Skeletal muscle satellite cell (primary cell): ENCODE measurements at regions not wholly inside any gene's neighbourhood (a gene's known extent, or its start where the extent isn't known, plus 50 kb on each side); places are given as distances from the start of the nearest gene placed in this dataset.
A peak's percentile ranks its signal among the peaks of the same experiment; 100 is the strongest.

Source experiments
- H3K27me3 ChIP-seq: 2 replicates; pipeline ENCODE4 v1.7.0; 2013; ENCODE audit warnings: low read length; ENCODE audit not compliant: control insufficient read depth, insufficient read depth
- H3K36me3 ChIP-seq: 2 replicates; pipeline ENCODE4 v1.7.0; 2013; ENCODE audit warnings: mild to moderate bottlenecking, control low read depth, low read length; ENCODE audit not compliant: insufficient read depth
- H3K4me1 ChIP-seq: 2 replicates; pipeline ENCODE4 v1.7.0; 2013; ENCODE audit warnings: low read length; ENCODE audit not compliant: control insufficient read depth, insufficient read depth
- H3K4me2 ChIP-seq: 2 replicates; pipeline ENCODE4 v1.7.0; 2013; ENCODE audit warnings: mild to moderate bottlenecking, low read length
- H3K4me3 ChIP-seq: 2 replicates; pipeline ENCODE4 v1.7.0; 2013; ENCODE audit warnings: low read length
- H3K9ac ChIP-seq: 2 replicates; pipeline ENCODE4 v1.7.0; 2013; ENCODE audit warnings: mild to moderate bottlenecking, low read depth, low read length, moderate library complexity
- H3K9me3 ChIP-seq: replicated peaks from 2 replicates; pipeline ENCODE4 v1.7.0; 2013; ENCODE audit warnings: mild to moderate bottlenecking, control low read depth, low read length

GRCh38 chr1:221099747-221100595, 220.7 kb downstream of the HLX start:
- Histone ChIP-seq H3K4me3 (no peak overlapping the region), H3K4me1 (peaks cover 46% of the 10 kb centered on the region), H3K9me3 (no peaks in the 10 kb centered on the region), H3K4me2 (no peak overlapping the region), H3K27me3 (no peaks in the 10 kb centered on the region), H3K36me3 (no peaks in the 10 kb centered on the region), H3K9ac (no peak overlapping the region)

GRCh38 chr1:221100611-221101010, 221.4 kb downstream of the HLX start:
- no peak overlapping the region for H3K4me3 ChIP-seq
- no peak overlapping the region for H3K9ac ChIP-seq
- peaks cover 46% of the 10 kb centered on the region for H3K4me1 ChIP-seq

GRCh38 chr1:221101807-221102605, 222.8 kb downstream of the HLX start:
- H3K4me3 ChIP-seq = no peak overlapping the region
- peaks cover 46% of the 10 kb centered on the region for H3K4me1 ChIP-seq
- H3K27me3 ChIP-seq = no peaks in the 10 kb centered on the region
- H3K36me3 ChIP-seq = no peaks in the 10 kb centered on the region
- peak overlapping the region; percentile 34 for H3K9ac ChIP-seq
- peak overlapping the region; percentile 56 for H3K4me2 ChIP-seq
- no peaks in the 10 kb centered on the region for H3K9me3 ChIP-seq

More at GRCh38 chr1:221100611-221101010, 221.4 kb downstream of the HLX start:
- Histone ChIP-seq H3K27me3 (no peaks in the 10 kb centered on the region), H3K36me3 (no peaks in the 10 kb centered on the region), H3K9me3 (no peaks in the 10 kb centered on the region), H3K4me2 (peak overlapping the region; percentile 7)

GRCh38 chr1:221104596-221104995, 225.4 kb downstream of the HLX start:
- Histone ChIP-seq H3K36me3 (no peaks in the 10 kb centered on the region), H3K9ac (no peak overlapping the region), H3K4me3 (no peak overlapping the region), H3K4me1 (peaks cover 30% of the 10 kb centered on the region), H3K4me2 (no peak overlapping the region), H3K9me3 (no peaks in the 10 kb centered on the region), H3K27me3 (no peaks in the 10 kb centered on the region)

- Histone ChIP-seq H3K36me3 (no peaks in the 10 kb centered on the region), H3K4me1 (peaks cover 22% of the 10 kb centered on the region), H3K9ac (no peak overlapping the region), H3K4me3 (no peak overlapping the region), H3K27me3 (no peaks in the 10 kb centered on the region), H3K4me2 (no peak overlapping the region), H3K9me3 (no peaks in the 10 kb centered on the region)
These were observed 226.3 kb downstream of the HLX start for GRCh38 chr1:221105578-221105977.

GRCh38 chr1:221106616-221107015, 227.4 kb downstream of the HLX start:
- H3K9me3 ChIP-seq = no peaks in the 10 kb centered on the region
- H3K4me2 ChIP-seq = no peak overlapping the region
- no peak overlapping the region for H3K9ac ChIP-seq
- H3K36me3 ChIP-seq = no peaks in the 10 kb centered on the region
- H3K27me3 ChIP-seq = no peaks in the 10 kb centered on the region
- peaks cover 12% of the 10 kb centered on the region for H3K4me1 ChIP-seq
- no peak overlapping the region for H3K4me3 ChIP-seq

- Histone ChIP-seq H3K4me1 (no peaks in the 10 kb centered on the region), H3K9ac (no peak overlapping the region), H3K9me3 (no peaks in the 10 kb centered on the region), H3K27me3 (no peaks in the 10 kb centered on the region), H3K4me3 (no peak overlapping the region), H3K36me3 (no peaks in the 10 kb centered on the region), H3K4me2 (no peak overlapping the region)
These were observed 230.7 kb downstream of the HLX start for GRCh38 chr1:221109930-221110329.

GRCh38 chr1:221117133-221117532, 237.9 kb downstream of the HLX start:
- no peak overlapping the region for H3K4me3 ChIP-seq
- no peaks in the 10 kb centered on the region for H3K9me3 ChIP-seq

GRCh38 chr1:221117548-221117951, 238.3 kb downstream of the HLX start:
- Histone ChIP-seq H3K4me3 (no peak overlapping the region), H3K9me3 (no peaks in the 10 kb centered on the region), H3K27me3 (no peaks in the 10 kb centered on the region), H3K4me1 (peaks cover 22% of the 10 kb centered on the region), H3K9ac (peak overlapping the region; percentile 57), H3K36me3 (no peaks in the 10 kb centered on the region), H3K4me2 (peak overlapping the region; percentile 44)

More at GRCh38 chr1:221117133-221117532, 237.9 kb downstream of the HLX start:
- Histone ChIP-seq H3K36me3 (no peaks in the 10 kb centered on the region), H3K4me1 (peaks cover 22% of the 10 kb centered on the region), H3K4me2 (peak overlapping the region; percentile 44), H3K9ac (no peak overlapping the region), H3K27me3 (no peaks in the 10 kb centered on the region)

GRCh38 chr1:221118176-221118937, 239.1 kb downstream of the HLX start:
- H3K27me3 ChIP-seq = no peaks in the 10 kb centered on the region
- H3K9ac ChIP-seq = peak overlapping the region; percentile 57
- H3K4me2 ChIP-seq = peak overlapping the region; percentile 44
- peaks cover 22% of the 10 kb centered on the region for H3K4me1 ChIP-seq
- H3K4me3 ChIP-seq = no peak overlapping the region
- no peaks in the 10 kb centered on the region for H3K36me3 ChIP-seq
- no peaks in the 10 kb centered on the region for H3K9me3 ChIP-seq

GRCh38 chr1:221118938-221119320, 239.7 kb downstream of the HLX start:
- H3K36me3 ChIP-seq = no peaks in the 10 kb centered on the region
- H3K9ac ChIP-seq = no peak overlapping the region
- H3K4me3 ChIP-seq = no peak overlapping the region
- H3K4me1 ChIP-seq = peaks cover 22% of the 10 kb centered on the region
- no peaks in the 10 kb centered on the region for H3K9me3 ChIP-seq
- H3K27me3 ChIP-seq = no peaks in the 10 kb centered on the region
- no peak overlapping the region for H3K4me2 ChIP-seq
